A549 (cell line): ENCODE measurements at regions not wholly inside any gene's neighbourhood (a gene's known extent, or its start where the extent isn't known, plus 50 kb on each side); places are given as distances from the start of the nearest gene placed in this dataset.

Experiments
- ATAC-seq, 2 experiments: fragments of 200-7000 bp in 1 of 2; fragments of >200 bp in 1 of 2; cut with Nextera tagmentation in 1 of 2; cut with Tn5 transposase in 1 of 2; 3 replicates each; pipeline versions ENCODE4 v1.8.0 to v1.9.1; 2018 to 2020; ENCODE audit warnings: mild to moderate bottlenecking in 1 of 2, moderate library complexity in 1 of 2
- CTCF ChIA-PET: fragments of 300-600 bp; sonication (Branson Sonifier 250); formaldehyde crosslinking; extraction: SDS; loops from one replicate; lab custom pipeline; 2021; ENCODE audit warnings: antibody characterized with exemption, inconsistent platforms; lab: Yijun Ruan, JAX
- POLR2A ChIA-PET: fragments of 350-600 bp; formaldehyde crosslinking; extraction: SDS; loops from one replicate; lab custom pipeline; 2021; ENCODE audit warnings: antibody characterized with exemption, inconsistent platforms; lab: Yijun Ruan, JAX
- DNase-seq, 2 experiments: peaks; one replicate each; pipeline versions ENCODE4 v3.0.0 to v3.0.0-alpha.2; 2011 to 2016; ENCODE audit warnings: low read depth in 1 of 2, low spot score in 1 of 2
- FAIRE-seq: peaks from 2 replicates; lab custom pipeline; 2011; peaks lifted over from hg19 to GRCh38; lab: Jason Lieb, UNC
- H3K27ac ChIP-seq, 2 experiments: fragments of >200 bp; sonication (Bioruptor Twin); formaldehyde crosslinking; 3 replicates each; pipeline ENCODE4 v1.5.1; 2016 to 2017
- H3K4me1 ChIP-seq: fragments of >200 bp; sonication (Bioruptor Twin); formaldehyde crosslinking; 3 replicates; pipeline ENCODE4 v1.6.1; 2016
- H3K4me2 ChIP-seq: fragments of >200 bp; sonication (Bioruptor Twin); formaldehyde crosslinking; 3 replicates; pipeline ENCODE4 v1.6.1; 2016
- H3K4me3 ChIP-seq: fragments of >200 bp; sonication (Bioruptor Twin); formaldehyde crosslinking; 3 replicates; pipeline ENCODE4 v1.5.1; 2016
- H3K9me3 ChIP-seq: fragments of >200 bp; sonication (Bioruptor Twin); formaldehyde crosslinking; 3 replicates; pipeline ENCODE4 v1.6.1; 2016
- CBX8 ChIP-seq: fragments of 200-600 bp; sonication (generic); IDR thresholded peaks from 2 replicates; pipeline ENCODE4 v1.6.1; 2016
- CHD4 ChIP-seq: fragments of 200-600 bp; sonication (generic); IDR thresholded peaks from 2 replicates; pipeline ENCODE4 v1.6.1; 2016; ENCODE audit warnings: antibody characterized with exemption, mild to moderate bottlenecking, borderline replicate concordance
- JUN ChIP-seq, 2 experiments: fragments of >200 bp; sonication (Bioruptor Twin); formaldehyde crosslinking; IDR thresholded peaks; 2 replicates in 1 of 2; 3 replicates in 1 of 2; pipeline ENCODE4 v1.6.1; 2016 to 2017
- JUNB ChIP-seq: fragments of >200 bp; sonication (Bioruptor Twin); formaldehyde crosslinking; IDR thresholded peaks from 2 replicates; pipeline ENCODE4 v1.6.1; 2016
- MYC ChIP-seq: IDR thresholded peaks from 2 replicates; pipeline ENCODE4 v1.6.1; 2012; ENCODE audit warnings: mild to moderate bottlenecking, inconsistent platforms, low read length, improper control_type of control experiment, borderline replicate concordance
- NFE2L2 ChIP-seq: fragments of 150-350 bp; conservative IDR thresholded peaks from 2 replicates; pipeline ENCODE4 v1.6.1; 2014; ENCODE audit warnings: low read length
- NPAS2 ChIP-seq: fragments of 250-450 bp; sonication (Bioruptor Pico); IDR thresholded peaks from 2 replicates; pipeline ENCODE4 v1.8.0; 2022; ENCODE audit warnings: mild to moderate bottlenecking, moderate library complexity, borderline replicate concordance
- RAD21 ChIP-seq, 2 experiments: fragments of >200 bp in 1 of 2; sonication (Bioruptor Twin) in 1 of 2; formaldehyde crosslinking in 1 of 2; IDR thresholded peaks in 1 of 2; conservative IDR thresholded peaks in 1 of 2; 2 replicates in 1 of 2; 3 replicates in 1 of 2; pipeline ENCODE4 v1.6.1; 2012 to 2018; ENCODE audit warnings: inconsistent platforms in 1 of 2
- RFX5 ChIP-seq: fragments of 450-650 bp; IDR thresholded peaks from 2 replicates; pipeline ENCODE4 v1.7.1; 2014; ENCODE audit warnings: antibody characterized with exemption, mild to moderate bottlenecking, moderate library complexity
- RNF2 ChIP-seq: fragments of 200-600 bp; sonication (generic); IDR thresholded peaks from 2 replicates; pipeline ENCODE4 v1.6.1; 2016; ENCODE audit warnings: low read depth, mild to moderate bottlenecking, antibody characterized with exemption, moderate library complexity, borderline replicate concordance
- TFCP2L1 ChIP-seq: fragments of 250-450 bp; sonication (Bioruptor Pico); IDR thresholded peaks from 2 replicates; pipeline ENCODE4 v1.5.0; 2021; ENCODE audit warnings: mild to moderate bottlenecking
- ZSCAN20 ChIP-seq: fragments of 250-450 bp; sonication (Bioruptor Pico); IDR thresholded peaks from 2 replicates; pipeline ENCODE4 v1.8.0; 2022; ENCODE audit warnings: mild to moderate bottlenecking, moderate library complexity
- WGBS: methylation state at CpG from one replicate; pipeline ENCODE4 v1.1.6; 2017; ENCODE audit errors: missing lambda C conversion rate; 5-methylcytosine and 5-hydroxymethylcytosine counted together
- TF ChIP-seq, protein P1 (sequence below): fragments of 200-600 bp; sonication (generic); IDR thresholded peaks from 2 replicates; pipeline ENCODE4 v1.6.1; 2016; ENCODE audit warnings: antibody characterized with exemption, mild to moderate bottlenecking, moderate library complexity
- TF ChIP-seq, protein P2 (sequence below): fragments of 450-650 bp; IDR thresholded peaks from 2 replicates; pipeline ENCODE4 v1.6.1; 2014; ENCODE audit warnings: antibody characterized with exemption
- TF ChIP-seq, protein P3 (sequence below): fragments of >200 bp; sonication (Bioruptor Twin); formaldehyde crosslinking; IDR thresholded peaks from 3 replicates; pipeline ENCODE4 v1.6.1; 2016
- TF ChIP-seq, protein P4 (sequence below): IDR thresholded peaks from 2 replicates; pipeline ENCODE4 v1.6.1; 2012

DNA sequence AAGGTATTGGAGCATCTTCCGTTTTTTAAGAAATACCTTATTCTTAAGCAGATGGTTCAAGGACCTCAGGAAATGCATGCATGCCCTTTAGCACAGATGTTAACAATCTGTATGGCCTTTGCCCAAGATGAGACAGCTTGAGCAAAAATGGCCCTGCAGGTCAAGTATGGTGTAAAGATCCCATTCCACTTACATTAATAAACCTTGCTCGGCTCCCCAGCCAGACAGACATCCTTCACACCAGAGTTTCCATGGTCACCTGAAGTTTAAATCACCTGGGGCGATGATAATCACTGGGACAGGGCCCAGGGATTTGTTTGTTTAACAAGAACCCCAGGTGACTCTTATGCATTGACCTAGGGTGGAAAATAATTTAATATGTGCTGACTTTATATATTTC lies 287.0 kb upstream of the NOCT start:
- Histone ChIP-seq H3K27ac (no peak overlapping the region), H3K9me3 (no peaks in the 10 kb centered on the region), H3K4me2 (no peak overlapping the region), H3K4me3 (no peak overlapping the region), H3K4me1 (no peaks in the 10 kb centered on the region)
- ChIA-PET CTCF (no interaction called here), POLR2A (no interaction called here)
- WGBS = 14% methylated on average over 3 of the region's 3 CpGs
- DNase-seq (no peak), ATAC-seq (no peak), FAIRE-seq (no peak)
- TF ChIP-seq, protein P1, sequence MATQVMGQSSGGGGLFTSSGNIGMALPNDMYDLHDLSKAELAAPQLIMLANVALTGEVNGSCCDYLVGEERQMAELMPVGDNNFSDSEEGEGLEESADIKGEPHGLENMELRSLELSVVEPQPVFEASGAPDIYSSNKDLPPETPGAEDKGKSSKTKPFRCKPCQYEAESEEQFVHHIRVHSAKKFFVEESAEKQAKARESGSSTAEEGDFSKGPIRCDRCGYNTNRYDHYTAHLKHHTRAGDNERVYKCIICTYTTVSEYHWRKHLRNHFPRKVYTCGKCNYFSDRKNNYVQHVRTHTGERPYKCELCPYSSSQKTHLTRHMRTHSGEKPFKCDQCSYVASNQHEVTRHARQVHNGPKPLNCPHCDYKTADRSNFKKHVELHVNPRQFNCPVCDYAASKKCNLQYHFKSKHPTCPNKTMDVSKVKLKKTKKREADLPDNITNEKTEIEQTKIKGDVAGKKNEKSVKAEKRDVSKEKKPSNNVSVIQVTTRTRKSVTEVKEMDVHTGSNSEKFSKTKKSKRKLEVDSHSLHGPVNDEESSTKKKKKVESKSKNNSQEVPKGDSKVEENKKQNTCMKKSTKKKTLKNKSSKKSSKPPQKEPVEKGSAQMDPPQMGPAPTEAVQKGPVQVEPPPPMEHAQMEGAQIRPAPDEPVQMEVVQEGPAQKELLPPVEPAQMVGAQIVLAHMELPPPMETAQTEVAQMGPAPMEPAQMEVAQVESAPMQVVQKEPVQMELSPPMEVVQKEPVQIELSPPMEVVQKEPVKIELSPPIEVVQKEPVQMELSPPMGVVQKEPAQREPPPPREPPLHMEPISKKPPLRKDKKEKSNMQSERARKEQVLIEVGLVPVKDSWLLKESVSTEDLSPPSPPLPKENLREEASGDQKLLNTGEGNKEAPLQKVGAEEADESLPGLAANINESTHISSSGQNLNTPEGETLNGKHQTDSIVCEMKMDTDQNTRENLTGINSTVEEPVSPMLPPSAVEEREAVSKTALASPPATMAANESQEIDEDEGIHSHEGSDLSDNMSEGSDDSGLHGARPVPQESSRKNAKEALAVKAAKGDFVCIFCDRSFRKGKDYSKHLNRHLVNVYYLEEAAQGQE = no peak
- TF ChIP-seq NFE2L2 = no peak
- TF ChIP-seq CBX8 = no peak
- no peak for TF ChIP-seq NPAS2 (CRISPR knock-in tag)
- TF ChIP-seq, protein P2, sequence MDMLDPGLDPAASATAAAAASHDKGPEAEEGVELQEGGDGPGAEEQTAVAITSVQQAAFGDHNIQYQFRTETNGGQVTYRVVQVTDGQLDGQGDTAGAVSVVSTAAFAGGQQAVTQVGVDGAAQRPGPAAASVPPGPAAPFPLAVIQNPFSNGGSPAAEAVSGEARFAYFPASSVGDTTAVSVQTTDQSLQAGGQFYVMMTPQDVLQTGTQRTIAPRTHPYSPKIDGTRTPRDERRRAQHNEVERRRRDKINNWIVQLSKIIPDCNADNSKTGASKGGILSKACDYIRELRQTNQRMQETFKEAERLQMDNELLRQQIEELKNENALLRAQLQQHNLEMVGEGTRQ = no peak
- no peak for TF ChIP-seq CHD4
- TF ChIP-seq, protein P3, sequence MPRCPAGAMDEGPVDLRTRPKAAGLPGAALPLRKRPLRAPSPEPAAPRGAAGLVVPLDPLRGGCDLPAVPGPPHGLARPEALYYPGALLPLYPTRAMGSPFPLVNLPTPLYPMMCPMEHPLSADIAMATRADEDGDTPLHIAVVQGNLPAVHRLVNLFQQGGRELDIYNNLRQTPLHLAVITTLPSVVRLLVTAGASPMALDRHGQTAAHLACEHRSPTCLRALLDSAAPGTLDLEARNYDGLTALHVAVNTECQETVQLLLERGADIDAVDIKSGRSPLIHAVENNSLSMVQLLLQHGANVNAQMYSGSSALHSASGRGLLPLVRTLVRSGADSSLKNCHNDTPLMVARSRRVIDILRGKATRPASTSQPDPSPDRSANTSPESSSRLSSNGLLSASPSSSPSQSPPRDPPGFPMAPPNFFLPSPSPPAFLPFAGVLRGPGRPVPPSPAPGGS = no peak

- 58% methylated on average over 3 of the region's 3 CpGs for WGBS
- Histone ChIP-seq H3K4me2 (no peak overlapping the region), H3K4me1 (no peaks in the 10 kb centered on the region), H3K27ac (no peak overlapping the region), H3K4me3 (no peak overlapping the region), H3K9me3 (no peaks in the 10 kb centered on the region)
- ChIA-PET POLR2A (no interaction called here), CTCF (no interaction called here)
- FAIRE-seq (no peak), ATAC-seq (no peak), DNase-seq (no peak)
- no peak for TF ChIP-seq JUN (IDR thresholded peaks at IDR 0.05)
- TF ChIP-seq, protein P3 = no peak
- TF ChIP-seq, protein P1 = no peak
- no peak for TF ChIP-seq RAD21 (conservative IDR thresholded peaks at IDR 0.05 in 1 of 2, IDR thresholded peaks at IDR 0.05 in 1 of 2)
- no peak for TF ChIP-seq MYC
- TF ChIP-seq, protein P4, sequence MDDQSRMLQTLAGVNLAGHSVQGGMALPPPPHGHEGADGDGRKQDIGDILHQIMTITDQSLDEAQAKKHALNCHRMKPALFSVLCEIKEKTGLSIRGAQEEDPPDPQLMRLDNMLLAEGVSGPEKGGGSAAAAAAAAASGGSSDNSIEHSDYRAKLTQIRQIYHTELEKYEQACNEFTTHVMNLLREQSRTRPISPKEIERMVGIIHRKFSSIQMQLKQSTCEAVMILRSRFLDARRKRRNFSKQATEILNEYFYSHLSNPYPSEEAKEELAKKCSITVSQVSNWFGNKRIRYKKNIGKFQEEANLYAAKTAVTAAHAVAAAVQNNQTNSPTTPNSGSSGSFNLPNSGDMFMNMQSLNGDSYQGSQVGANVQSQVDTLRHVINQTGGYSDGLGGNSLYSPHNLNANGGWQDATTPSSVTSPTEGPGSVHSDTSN = no peak
- TF ChIP-seq RNF2 = no peak
- no peak for TF ChIP-seq JUNB
- no peak for TF ChIP-seq NPAS2 (CRISPR knock-in tag)
- no peak for TF ChIP-seq TFCP2L1 (CRISPR knock-in tag)
- TF ChIP-seq ZSCAN20 = no peak
- TF ChIP-seq RFX5 = no peak
Measured at GRCh38 chr4:138727731-138728130, 287.9 kb upstream of the NOCT start.
